ENCODE measurements at regions not wholly inside any gene's neighbourhood (a gene's known extent, or its start where the extent isn't known, plus 50 kb on each side); places are given as distances from the start of the nearest gene placed in this dataset.

DNA sequence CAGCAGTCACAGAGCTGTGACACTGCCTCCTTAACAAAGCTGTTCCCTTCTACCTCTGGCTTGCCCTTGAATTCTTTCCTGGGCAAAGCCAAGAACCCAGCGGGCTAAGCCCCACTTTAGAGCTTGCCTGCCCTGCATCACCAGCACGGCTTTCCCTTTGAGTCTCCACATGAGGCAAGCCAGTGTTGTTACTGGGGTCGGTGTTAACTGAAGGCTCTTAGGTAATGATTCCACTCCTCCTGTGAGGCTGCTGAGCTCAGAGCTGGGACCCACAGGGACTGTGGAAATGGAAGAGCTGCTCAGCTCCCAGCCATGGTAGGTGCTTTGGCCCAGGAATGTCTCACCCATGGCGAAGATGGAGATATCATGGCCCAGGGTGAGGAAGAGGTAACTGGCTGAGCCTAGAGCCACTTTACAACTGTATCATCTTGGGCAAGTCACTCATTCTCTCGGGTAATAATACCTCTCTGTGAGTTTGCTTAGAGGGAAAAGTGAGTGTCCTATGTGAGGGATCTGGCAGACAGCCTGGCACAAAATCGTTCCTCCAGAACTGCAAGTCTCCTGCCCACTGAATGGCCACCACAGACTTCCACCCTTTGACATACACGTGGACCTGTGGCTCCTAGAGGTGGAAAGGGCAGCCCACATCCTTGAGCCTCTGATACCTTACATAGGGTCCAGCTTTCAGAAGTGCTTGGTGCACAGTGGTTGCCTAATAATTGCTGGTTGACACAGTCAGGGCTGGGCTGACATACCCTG lies 654.1 kb downstream of the PTPRU start:
- TF ChIP-seq, protein P1, sequence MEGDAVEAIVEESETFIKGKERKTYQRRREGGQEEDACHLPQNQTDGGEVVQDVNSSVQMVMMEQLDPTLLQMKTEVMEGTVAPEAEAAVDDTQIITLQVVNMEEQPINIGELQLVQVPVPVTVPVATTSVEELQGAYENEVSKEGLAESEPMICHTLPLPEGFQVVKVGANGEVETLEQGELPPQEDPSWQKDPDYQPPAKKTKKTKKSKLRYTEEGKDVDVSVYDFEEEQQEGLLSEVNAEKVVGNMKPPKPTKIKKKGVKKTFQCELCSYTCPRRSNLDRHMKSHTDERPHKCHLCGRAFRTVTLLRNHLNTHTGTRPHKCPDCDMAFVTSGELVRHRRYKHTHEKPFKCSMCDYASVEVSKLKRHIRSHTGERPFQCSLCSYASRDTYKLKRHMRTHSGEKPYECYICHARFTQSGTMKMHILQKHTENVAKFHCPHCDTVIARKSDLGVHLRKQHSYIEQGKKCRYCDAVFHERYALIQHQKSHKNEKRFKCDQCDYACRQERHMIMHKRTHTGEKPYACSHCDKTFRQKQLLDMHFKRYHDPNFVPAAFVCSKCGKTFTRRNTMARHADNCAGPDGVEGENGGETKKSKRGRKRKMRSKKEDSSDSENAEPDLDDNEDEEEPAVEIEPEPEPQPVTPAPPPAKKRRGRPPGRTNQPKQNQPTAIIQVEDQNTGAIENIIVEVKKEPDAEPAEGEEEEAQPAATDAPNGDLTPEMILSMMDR (IDR thresholded peaks at IDR 0.05; ENCODE audit: insufficient read depth, low read length, poor library complexity, severe bottlenecking), result no peak
- Histone ChIP-seq H3K27me3 (ENCODE audit: control insufficient read depth, insufficient read depth, low read length) (peaks cover 15% of the 10 kb centered on the region), H3K36me3 (ENCODE audit: control insufficient read depth, insufficient read depth, low read length) (no peaks in the 10 kb centered on the region), H3K4me3 (ENCODE audit: low read depth, low read length) (no peak overlapping the region)
- DNase-seq (ENCODE audit: low read depth), result no peak

DNA sequence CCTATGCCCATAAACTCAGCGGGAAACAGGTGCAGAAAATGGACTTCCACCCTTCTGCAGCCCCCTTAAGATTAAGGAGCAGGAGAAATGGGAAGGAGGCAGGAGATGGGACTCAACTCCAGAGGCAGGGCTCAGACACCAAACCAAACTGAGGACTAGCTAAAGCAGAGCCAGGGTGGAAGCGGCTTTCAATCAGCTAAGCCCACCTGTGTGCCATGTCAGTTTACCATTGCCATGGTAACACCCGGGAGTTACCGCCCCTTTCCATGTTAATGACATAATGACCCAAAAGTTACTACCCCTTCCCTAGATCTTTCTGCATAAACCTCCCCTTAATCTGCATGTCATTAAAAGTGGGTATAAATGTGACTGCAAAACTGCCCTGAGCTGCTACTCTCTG lies 653.5 kb downstream of the PTPRU start:
- Histone ChIP-seq H3K36me3 (ENCODE audit: control insufficient read depth, insufficient read depth, low read length) (no peaks in the 10 kb centered on the region), H3K4me3 (ENCODE audit: low read depth, low read length) (no peak overlapping the region), H3K27me3 (ENCODE audit: control insufficient read depth, insufficient read depth, low read length) (peaks cover 12% of the 10 kb centered on the region)
- no peak for DNase-seq (ENCODE audit: low read depth)
- TF ChIP-seq, protein P1 (IDR thresholded peaks at IDR 0.05; ENCODE audit: insufficient read depth, low read length, poor library complexity, severe bottlenecking), result no peak

DNA sequence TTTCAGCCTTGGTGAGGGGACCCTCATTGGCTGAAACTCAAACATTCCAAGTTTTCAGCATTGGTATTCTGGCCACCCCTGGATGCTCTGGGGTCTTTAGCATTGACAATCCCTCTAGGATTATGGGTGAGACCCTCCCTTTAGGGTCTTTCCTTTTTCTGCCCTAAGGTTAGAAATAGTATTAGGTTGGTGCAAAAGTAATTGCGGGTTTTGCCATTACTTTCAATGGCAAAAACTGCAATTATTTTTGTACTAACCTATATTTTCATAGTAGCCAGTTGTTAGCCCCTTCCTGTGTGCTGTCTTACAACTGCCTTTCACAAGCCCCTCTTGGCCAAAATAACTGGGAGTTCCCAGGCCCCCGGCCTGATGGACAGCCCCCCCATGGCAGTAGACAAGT lies 648.4 kb downstream of the PTPRU start:
- Histone ChIP-seq H3K27me3 (ENCODE audit: control insufficient read depth, insufficient read depth, low read length) (no peaks in the 10 kb centered on the region), H3K36me3 (ENCODE audit: control insufficient read depth, insufficient read depth, low read length) (no peaks in the 10 kb centered on the region), H3K4me3 (ENCODE audit: low read depth, low read length) (no peak overlapping the region)
- TF ChIP-seq, protein P1 (IDR thresholded peaks at IDR 0.05; ENCODE audit: insufficient read depth, low read length, poor library complexity, severe bottlenecking), result no peak
- no peak for DNase-seq (ENCODE audit: low read depth)

DNA sequence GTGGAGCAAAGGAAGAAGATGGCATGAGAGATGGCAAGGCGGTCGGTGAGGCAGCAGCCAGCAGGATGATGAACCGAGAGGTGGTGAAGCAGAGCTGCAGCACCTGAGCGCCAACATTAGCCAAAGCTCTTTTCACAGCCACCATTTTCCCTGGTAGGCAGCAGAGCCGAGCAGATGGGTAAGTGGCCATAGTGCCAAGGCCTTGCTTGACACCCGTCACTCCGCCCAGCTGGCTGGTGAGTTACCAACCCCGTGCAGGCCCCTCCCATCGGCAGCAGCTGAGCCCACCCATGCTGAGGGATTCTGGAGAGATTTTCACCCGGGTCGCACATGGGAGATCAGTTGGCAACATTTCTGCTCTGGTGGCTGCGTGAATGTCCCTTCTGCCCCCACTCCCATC lies 647.7 kb downstream of the PTPRU start:
- no peak for DNase-seq (ENCODE audit: low read depth)

DNA sequence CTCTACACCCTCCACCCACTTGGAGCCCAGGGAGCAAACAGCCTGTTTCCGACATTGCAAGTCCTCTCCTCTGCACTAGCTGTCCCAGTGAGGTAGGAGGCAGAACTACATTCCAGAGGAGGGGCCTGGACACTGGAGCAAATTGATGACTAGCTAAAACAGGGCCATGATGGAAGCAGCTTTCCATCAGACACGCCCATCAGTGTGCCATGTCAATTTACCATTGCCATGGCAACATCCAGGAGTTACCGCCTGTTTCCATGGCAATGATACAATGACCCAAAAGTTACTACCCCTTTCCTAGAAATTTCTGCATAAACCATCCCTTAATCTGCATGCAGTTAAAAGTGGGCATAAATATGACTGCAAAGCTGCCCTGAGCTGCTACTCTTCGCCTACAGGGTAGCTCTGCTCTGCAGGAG lies 647.1 kb downstream of the PTPRU start:
- H3K27me3 ChIP-seq (ENCODE audit: control insufficient read depth, insufficient read depth, low read length), result no peaks in the 10 kb centered on the region
- DNase-seq (ENCODE audit: low read depth), result no peak
- H3K4me3 ChIP-seq (ENCODE audit: low read depth, low read length), result no peak overlapping the region
- H3K36me3 ChIP-seq (ENCODE audit: control insufficient read depth, insufficient read depth, low read length), result no peaks in the 10 kb centered on the region
- TF ChIP-seq, protein P1 (IDR thresholded peaks at IDR 0.05; ENCODE audit: insufficient read depth, low read length, poor library complexity, severe bottlenecking), result no peak

More for the DNA sequence above, 647.7 kb downstream of the PTPRU start:
- Histone ChIP-seq H3K27me3 (ENCODE audit: control insufficient read depth, insufficient read depth, low read length) (no peaks in the 10 kb centered on the region), H3K4me3 (ENCODE audit: low read depth, low read length) (no peak overlapping the region), H3K36me3 (ENCODE audit: control insufficient read depth, insufficient read depth, low read length) (no peaks in the 10 kb centered on the region)
- TF ChIP-seq, protein P1 (IDR thresholded peaks at IDR 0.05; ENCODE audit: insufficient read depth, low read length, poor library complexity, severe bottlenecking), result no peak

DNA sequence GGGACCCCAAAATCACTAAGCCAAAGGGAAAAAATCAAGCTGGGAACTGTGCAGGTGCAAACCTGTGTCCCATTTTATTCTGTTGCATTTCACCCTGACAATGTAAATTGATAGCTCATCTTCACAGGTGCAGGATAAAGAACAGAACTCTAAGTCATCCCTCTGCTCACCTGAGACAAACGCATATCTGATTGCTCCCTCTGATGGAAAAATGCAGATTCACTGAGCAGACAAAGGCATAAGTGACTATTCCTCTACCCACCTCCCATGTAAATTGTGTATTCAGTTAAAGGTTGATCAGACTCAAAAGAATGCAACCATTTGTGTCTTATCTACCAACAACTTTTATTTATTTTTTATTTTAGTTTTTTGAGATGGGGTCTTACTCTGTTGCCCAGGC lies 644.2 kb downstream of the PTPRU start:
- Histone ChIP-seq H3K36me3 (ENCODE audit: control insufficient read depth, insufficient read depth, low read length) (no peaks in the 10 kb centered on the region), H3K4me3 (ENCODE audit: low read depth, low read length) (no peak overlapping the region), H3K27me3 (ENCODE audit: control insufficient read depth, insufficient read depth, low read length) (no peaks in the 10 kb centered on the region)
- DNase-seq (ENCODE audit: low read depth), result no peak
- TF ChIP-seq, protein P1 (IDR thresholded peaks at IDR 0.05; ENCODE audit: insufficient read depth, low read length, poor library complexity, severe bottlenecking), result no peak

All from kidney epithelial cell (primary cell).